Activated CD4-positive, CD25-positive, alpha-beta regulatory T cell treated with anti-CD3 and anti-CD28 coated beads, Interleukin-2, amount 50 U/mL, for 16 hours (primary cell): ENCODE measurements at regions not wholly inside any gene's neighbourhood (a gene's known extent, or its start where the extent isn't known, plus 50 kb on each side); places are given as distances from the start of the nearest gene placed in this dataset.
"Not testable (repeated sequence)": the region's sequence is repeated elsewhere in the genome, so short reads cannot be mapped to it uniquely, and the experiment has no call there.

Experiments used
- DNase-seq: peaks from one replicate; pipeline ENCODE4 v3.0.0-alpha.2; 2020; ENCODE audit warnings: low read depth, low spot score

- DNase-seq, result no peak
These were observed 415.3 kb upstream of the CAMK1G start for GRCh38 chr1:209168204-209168603.

- no peak for DNase-seq
These were observed 412.4 kb upstream of the CAMK1G start for GRCh38 chr1:209171151-209171550.

DNA sequence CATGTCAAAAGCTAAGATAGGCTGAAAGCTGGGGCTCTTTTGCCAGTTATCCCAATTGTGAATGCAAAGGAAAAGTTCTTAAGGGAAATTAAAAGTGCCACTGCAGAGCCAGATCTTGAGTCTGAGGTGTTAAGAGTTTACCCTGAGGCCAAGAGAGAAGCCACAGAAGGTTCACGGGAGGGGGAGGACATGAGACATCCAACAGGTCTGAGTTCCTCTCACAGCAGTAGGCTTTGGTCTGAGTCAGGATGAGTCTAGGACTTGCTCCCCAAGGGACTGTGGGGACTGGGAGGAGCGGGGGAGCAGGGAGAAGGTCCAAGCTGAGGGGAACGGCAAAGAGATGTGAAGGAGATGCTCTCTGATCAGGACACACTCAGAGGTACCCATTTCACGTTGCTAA lies 411.2 kb upstream of the CAMK1G start:
- DNase-seq, result no peak

DNA sequence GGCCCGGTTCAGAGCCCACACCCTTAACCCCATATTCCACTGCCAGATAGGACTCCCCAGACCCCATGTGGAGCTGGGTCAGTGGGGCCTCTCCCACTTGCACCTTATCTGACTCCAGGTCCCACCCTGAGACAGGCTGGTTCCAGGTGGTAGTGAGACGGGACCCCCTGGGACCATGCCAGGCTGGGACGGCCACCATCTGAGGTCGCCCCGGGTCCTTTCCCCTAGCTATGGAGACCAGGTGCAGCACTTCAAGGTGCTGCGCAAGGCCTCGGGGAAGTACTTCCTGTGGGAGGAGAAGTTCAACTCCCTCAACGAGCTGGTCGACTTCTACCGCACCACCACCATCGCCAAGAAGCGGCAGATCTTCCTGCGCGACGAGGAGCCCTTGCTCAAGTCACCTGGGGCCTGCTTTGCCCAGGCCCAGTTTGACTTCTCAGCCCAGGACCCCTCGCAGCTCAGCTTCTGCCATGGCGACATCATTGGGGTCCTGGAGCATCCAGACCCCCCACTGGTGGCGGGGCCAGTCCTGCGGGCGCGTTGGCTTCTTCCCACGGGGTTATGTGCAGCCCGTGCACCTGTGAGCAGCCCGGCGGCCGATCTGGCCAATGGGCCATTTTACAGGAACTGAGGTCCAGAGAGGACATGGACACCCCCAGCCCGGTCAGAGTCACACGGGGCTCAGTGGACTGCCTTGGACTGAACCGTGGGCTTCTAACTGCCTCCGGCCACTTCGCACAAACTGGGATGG lies 410.5 kb upstream of the CAMK1G start:
- DNase-seq, result not testable (repeated sequence)

- DNase-seq, result not testable (repeated sequence)
These were observed 409.7 kb upstream of the CAMK1G start for GRCh38 chr1:209173796-209174195.

DNA sequence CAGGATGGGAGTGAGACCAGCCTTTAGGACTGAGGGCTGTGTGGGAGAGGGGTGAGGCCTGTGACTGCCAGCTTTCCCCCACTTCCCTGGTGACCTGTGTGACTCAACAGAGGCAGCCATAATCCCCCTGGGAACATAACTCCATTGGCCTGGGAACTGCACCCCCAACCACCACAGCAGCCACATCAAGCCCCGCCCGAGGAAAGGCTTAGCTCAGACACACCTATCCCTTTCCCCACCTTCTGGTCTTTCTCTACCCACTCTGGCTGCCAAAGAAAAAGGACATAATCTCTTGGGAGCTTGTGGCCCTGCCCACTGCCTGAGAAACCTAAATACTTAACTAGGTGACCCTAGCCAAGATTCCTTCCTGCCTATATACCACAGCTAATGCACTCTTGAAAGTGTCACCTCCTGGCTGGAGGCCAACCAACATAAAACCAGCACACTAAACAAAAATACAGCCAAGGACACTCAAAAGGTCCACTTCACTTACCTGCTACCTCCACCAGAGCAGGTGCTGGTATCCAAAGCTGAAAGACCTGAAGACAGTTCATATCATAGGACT lies 406.6 kb upstream of the CAMK1G start:
- no peak for DNase-seq

DNA sequence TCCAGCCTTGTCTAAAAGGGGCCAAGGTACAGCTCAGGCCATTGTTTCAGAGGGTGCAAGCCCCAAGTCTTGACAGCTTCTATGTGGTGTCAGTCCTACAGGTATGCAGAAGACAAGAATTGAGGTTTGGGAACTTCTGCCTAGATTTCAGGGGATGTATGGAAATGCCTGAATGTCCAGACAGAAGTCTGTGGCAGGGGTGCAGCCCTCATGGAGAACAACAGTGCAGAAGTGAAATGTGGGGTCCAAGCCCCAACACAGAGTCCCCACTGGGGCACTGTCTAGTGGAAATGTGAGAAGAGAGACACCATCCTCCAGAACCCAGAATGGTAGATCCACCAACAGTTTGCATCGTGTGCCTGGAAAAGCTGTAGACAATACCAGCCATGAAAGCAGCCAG lies 400.3 kb upstream of the CAMK1G start:
- no peak for DNase-seq

DNA sequence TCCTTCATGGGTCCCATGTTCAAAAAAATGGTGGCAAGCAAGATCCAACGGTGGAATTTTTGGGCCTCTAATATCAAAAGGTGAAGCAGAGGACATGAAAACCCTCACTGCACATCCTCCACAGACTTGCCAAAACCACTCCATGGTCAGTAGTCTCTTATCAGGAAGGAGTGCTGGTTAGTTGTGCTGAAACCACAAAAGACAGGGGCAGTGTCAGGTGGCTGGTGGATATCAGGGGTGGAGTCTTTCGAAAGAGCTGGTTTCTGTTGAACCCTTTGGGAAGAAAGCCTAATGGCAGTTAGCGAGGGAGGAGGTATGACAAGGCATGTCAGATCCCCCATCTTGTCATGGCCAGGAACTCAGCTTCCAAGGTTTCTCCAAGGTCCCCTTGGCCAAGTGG lies 395.9 kb upstream of the CAMK1G start:
- no peak for DNase-seq

GRCh38 chr1:209190591-209191261 lies 392.8 kb upstream of the CAMK1G start:
- DNase-seq, result no peak

DNA sequence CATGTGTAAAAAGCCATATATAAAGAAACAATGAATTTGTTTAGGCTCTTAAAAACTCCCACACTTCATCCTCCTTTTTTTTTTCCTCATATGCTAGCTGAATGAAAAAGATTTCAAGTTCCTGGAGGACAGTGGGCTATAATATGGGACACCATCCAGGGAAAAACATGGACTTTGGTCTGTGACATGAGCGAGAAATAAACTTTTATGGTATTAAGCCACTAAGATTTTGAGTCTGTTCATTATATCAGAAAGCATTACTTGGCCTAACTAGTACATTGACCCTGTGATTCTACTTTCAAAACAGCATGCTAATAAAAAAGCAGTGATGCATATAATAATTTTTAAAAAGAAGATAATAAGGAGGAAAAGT lies 392.3 kb upstream of the CAMK1G start:
- DNase-seq, result no peak

DNA sequence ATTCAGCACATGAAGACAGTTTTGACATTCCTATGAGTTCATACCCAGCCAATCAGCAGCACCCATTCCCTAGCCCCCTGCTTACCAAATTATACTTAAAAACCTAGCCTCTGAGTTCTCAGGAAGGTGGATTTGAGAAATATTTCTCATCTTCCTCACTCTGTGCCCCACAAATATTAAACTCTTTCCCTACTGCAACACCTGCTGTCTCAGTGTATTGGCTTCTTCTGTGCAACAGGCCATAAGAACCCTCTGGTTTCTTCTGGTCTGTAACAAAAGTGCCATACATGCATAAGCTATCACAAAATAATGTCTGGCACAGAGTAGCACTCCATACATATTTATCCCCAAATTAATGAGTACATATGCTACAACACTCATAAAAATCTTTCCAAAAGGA lies 387.4 kb upstream of the CAMK1G start:
- DNase-seq, result no peak

DNA sequence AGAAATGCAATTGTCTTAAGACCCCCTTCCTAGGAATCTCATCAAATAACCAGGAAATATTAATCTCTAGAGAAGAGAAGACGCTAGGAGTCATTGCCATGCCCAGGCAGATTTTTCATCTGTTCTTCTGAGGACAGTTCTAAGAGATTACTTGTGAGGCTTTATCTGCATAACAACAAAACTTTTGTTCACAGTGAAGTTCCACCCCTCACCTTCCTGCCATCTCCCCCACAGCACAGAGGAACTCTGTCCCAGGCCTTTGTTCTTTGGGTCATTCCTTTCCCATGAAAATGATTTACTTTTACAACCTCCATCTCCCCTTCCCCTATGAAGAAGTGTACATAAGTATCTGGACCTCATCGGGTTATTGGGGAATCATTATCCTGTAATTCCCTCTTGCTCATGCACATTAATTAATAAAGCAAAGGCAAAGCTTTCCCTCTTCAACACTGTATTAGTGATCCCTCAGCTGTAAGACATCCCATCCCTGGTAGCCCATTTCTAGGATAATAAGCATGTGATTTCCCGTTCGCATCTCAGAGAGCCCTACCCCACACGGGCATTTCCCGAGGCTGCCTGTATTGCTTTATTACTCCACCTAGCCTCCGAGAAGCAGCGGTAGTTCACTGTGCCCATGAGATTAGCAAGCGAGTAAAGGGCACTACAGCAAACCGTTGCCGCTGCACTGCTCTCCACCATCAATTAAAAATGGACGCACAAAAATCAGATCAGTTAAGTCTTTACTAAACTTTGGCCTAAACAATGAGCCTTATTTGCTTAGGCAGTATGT lies 384.4 kb upstream of the CAMK1G start:
- DNase-seq, result no peak

- DNase-seq, result no peak
These were observed 383.7 kb upstream of the CAMK1G start for GRCh38 chr1:209199822-209200221.

GRCh38 chr1:209202321-209202720 lies 381.2 kb upstream of the CAMK1G start:
- not testable (repeated sequence) for DNase-seq

DNA sequence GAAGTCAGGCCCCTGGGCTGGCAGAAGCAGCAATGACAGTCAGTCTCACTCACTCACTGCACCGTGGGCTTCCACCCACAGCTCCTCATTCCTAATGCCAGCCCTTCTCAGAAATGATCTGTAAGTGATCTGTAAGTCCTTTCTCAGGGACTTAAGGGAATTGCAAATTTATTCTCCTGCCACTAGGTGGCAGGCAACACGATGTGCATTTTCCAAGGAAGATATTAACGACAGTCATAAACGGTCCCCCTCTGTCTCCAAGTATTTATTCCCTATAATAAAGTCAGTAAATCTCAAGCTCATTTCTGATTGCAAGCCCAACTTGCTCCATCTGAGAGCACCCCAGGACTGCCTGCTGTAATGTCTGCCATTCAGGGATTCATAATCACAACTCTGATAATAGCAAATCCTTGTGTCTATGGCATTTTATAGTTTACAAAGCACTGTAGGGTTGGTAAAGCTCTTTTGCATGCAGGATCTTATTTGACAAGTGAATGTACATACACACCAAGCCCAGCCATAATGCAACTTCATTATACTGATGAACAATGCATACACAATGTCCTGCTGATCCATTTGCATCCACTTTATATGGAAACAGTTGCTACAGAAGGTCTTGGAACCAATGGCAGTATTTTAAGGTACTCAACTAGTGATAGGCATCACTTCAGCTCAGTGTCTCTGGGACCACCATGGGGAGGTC lies 380.5 kb upstream of the CAMK1G start:
- no peak for DNase-seq

GRCh38 chr1:209203533-209203895 lies 380.0 kb upstream of the CAMK1G start:
- DNase-seq, result no peak

DNA sequence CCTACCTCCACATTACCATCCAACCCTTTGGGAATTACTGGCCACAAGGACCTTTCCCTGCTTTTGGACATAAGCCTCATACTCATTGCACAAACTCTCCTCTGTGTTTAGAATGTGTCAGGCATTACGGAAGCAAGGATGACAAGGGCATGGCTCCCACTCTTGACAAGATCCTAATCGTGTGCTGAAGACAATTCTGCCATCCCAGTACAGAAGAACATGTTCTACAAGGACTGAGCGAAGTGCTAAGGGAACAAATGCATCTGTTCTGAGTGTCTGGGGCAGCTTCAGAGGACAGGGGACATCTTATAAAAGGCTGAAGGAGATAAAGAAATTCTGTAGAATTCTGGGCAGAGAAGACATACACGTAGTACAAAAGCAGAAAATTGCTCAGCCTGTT lies 378.5 kb upstream of the CAMK1G start:
- DNase-seq, result no peak

GRCh38 chr1:209207126-209207700 lies 376.3 kb upstream of the CAMK1G start:
- no peak for DNase-seq

DNA sequence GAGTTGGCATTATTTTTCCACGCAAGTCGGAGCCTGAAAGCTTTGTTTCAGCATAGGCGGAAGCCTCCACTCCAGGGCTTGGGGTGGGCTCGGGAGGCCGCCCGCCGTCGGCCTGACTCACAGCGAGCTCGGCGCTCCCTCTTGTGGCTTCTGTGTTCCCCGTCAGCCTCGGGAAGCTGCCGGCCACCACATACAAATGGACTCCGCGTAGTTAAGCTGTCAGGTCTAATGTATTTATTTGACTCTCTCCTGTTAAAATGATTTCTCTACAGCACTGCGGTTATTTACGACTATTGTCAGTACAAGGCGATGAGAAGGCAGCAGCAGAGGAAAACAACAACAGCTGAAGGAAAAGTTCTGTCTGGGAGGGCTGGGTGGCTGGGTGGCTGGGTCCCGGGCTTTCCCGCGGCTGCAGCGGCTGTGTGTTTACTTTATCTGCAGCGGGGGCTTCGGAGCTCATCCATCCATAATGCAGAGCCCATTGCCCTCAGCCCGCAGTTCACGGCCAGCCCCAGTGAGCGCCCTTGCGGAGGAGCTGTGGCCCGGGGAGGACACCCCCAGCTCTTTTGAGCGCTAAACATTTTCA lies 375.7 kb upstream of the CAMK1G start:
- no peak for DNase-seq

- DNase-seq, result no peak
These were observed 374.9 kb upstream of the CAMK1G start for GRCh38 chr1:209208648-209209047.

DNA sequence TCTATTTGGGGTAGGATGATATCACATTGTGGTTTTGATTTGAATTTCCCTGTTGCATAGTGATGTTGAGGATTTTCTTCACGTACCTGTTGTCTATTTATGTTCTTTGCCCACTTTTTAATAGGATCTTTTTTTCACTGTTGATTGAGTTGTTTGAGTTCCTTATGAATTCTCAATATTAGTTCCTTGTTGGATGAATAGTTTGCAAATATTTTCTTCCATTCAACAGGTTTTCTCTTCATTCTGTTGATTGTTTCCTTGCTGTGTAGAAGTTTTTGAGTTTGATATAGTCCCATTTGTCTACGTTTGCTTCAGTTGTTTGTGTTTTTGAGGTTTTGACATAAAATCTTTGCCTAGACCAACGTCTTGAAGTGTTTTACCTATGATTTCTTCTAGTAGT lies 369.5 kb upstream of the CAMK1G start:
- DNase-seq, result no peak
